Kidney epithelial cell (primary cell): ENCODE measurements at regions not wholly inside any gene's neighbourhood (a gene's known extent, or its start where the extent isn't known, plus 50 kb on each side); places are given as distances from the start of the nearest gene placed in this dataset.

Experiments
- DNase-seq: peaks from one replicate; pipeline ENCODE4 v3.0.0-alpha.2; 2010; ENCODE audit warnings: low read depth
- H3K27me3 ChIP-seq: 2 replicates; pipeline ENCODE4 v1.6.0; 2011; ENCODE audit warnings: low read length; ENCODE audit not compliant: control insufficient read depth, insufficient read depth
- H3K36me3 ChIP-seq: 2 replicates; pipeline ENCODE4 v1.5.1; 2011; ENCODE audit warnings: low read length; ENCODE audit not compliant: control insufficient read depth, insufficient read depth
- H3K4me3 ChIP-seq: 2 replicates; pipeline ENCODE4 v1.5.1; 2011; ENCODE audit warnings: low read depth, mild to moderate bottlenecking, control low read depth, low read length
- CTCF ChIP-seq: IDR thresholded peaks from 2 replicates; pipeline ENCODE4 v1.5.1; 2011; ENCODE audit warnings: mild to moderate bottlenecking, moderate library complexity, low read length, control low read depth, inconsistent platforms; ENCODE audit not compliant: insufficient read depth, poor library complexity, severe bottlenecking

DNA sequence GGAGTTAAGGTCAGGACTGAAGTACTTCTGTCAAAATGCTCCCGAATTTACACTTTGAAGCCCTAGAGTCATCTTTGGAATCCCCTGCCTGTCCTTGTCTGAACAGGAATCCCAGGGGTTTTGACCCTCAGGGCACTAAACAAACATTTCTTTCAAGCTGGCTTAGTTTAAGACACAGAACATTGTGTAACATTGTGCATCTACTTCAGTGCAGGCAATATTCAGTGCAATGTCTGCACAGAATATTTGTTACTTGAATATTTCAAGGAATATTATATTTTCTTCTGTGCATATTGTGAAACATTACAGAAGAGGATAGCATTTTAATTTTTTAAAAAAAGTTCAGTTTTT, 763.4 kb downstream of the PCDH18 start:
- no peak overlapping the region for H3K4me3 ChIP-seq
- no peak for TF ChIP-seq CTCF
- no peaks in the 10 kb centered on the region for H3K36me3 ChIP-seq
- H3K27me3 ChIP-seq: no peaks in the 10 kb centered on the region
- DNase-seq: no peak

DNA sequence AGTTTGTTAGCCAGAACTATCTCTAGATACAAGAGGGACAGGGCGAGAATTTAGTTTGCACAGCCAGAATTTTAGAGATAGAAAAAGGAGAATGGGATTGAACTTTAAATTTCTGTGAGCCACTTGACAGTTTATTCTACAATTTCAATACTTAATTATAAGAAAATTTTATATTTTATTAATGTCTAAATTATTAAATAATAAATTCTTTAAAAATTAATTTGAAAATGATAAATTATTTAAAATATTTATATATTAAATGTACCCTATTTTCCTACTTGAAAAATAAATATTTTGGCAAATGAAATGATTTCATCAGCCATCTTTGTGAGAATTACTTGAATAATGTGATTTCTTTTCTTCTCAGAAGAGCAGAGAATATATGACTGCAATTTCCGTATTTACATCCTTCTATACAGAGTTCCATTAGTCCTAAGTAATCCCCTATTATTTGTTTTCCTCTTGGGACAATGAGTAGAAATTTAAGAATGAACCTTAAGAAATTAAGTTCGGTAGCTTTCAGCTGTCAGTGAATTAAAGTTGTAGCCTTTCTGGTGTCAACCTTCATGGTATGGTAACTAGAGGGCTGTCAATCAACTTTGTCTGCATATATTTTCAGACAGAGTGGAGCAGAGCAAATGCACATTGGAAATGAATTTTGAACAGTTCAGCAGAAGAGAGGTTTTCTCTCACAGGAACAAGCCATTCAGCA, 763.9 kb downstream of the PCDH18 start:
- no peak for TF ChIP-seq CTCF
- DNase-seq: no peak
- H3K27me3 ChIP-seq: no peaks in the 10 kb centered on the region
- H3K36me3 ChIP-seq: no peaks in the 10 kb centered on the region
- H3K4me3 ChIP-seq: no peak overlapping the region

DNA sequence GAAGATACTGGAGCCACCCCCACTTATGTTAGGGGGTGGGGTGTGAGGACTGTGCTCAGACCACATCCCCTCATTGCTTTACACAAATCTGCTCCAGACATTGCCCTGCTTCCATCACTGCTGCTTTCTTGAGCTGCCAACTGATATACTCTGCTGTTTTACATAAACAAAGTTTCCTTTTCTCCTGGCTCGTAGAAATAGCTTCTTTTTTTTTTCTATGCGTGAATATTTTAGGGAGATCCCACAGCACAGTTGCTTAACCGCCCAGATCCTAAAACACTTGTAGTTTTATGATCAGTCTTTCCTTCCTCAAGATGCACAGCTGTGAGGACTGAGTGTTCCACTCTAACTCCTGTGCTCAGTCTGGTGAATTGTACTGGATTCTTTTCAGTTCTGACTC, 768.4 kb downstream of the PCDH18 start:
- no peaks in the 10 kb centered on the region for H3K27me3 ChIP-seq

DNA sequence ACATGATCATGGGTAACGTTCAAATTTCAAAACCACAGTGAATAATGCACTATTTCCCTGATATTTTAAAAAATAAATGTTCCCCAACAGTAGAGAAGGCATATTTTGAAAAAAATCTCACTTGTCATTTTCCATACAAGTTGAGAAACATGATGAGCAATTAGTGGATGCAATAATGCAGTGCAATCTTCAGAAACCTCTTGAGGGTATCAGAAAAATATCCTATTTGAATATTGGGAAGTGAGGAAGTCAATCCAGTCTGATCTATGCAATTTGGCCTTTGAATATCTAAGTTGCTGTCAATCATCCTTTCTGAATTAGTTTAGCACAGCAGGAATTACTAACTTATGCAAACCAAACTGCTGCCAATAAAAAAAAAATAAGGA, 776.8 kb downstream of the PCDH18 start:
- Histone ChIP-seq H3K4me3 (no peak overlapping the region), H3K27me3 (no peaks in the 10 kb centered on the region), H3K36me3 (no peaks in the 10 kb centered on the region)
- TF ChIP-seq CTCF: no peak
- DNase-seq: no peak

More for the DNA sequence above, 768.4 kb downstream of the PCDH18 start:
- H3K36me3 ChIP-seq: no peaks in the 10 kb centered on the region
- TF ChIP-seq CTCF: no peak
- no peak for DNase-seq
- no peak overlapping the region for H3K4me3 ChIP-seq

DNA sequence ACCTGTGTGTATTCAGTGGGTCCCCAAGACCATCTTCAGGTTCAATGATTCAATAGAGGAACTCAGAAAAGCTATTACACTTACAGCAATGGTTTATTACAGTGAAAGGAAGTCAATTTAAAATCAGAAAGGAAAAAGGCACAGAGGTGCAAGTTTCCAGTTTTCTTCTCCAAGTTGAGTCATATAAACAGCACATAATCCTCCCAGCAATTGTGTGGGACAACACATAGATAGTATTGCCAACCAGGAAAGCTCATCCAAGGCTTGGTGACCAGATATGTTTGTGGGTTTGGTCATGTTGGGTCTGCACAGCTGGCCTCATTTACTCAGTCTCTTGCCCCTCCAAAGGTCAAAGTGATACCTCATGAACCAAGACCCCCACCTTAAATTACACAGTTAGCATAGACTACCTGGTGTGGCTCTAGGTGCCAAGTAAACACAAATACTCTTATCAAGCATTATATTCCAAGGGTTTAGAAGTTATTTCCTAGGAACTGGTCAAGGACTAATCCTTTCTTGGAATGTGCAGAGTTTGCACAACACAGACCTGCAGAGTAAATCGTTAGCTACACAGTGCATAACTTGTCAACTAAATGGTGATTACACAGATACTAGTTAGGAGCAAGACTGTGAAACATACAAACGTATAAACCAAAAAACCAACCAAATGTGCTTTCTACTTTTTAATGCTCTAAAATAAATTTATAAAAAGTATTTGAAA, 777.3 kb downstream of the PCDH18 start:
- H3K36me3 ChIP-seq: no peaks in the 10 kb centered on the region
- no peak overlapping the region for H3K4me3 ChIP-seq
- H3K27me3 ChIP-seq: no peaks in the 10 kb centered on the region
- no peak for TF ChIP-seq CTCF
- no peak for DNase-seq
